ENCODE measurements at regions not wholly inside any gene's neighbourhood (a gene's known extent, or its start where the extent isn't known, plus 50 kb on each side); places are given as distances from the start of the nearest gene placed in this dataset.

GRCh38 chr2:81235601-81236000 is 931.0 kb upstream of the LRRTM1 start:
- ATAC-seq: no peak
- no peak overlapping the region for H3K4me3 ChIP-seq
- no peak for TF ChIP-seq POLR2A (IDR thresholded peaks at IDR 0.05)
- no peak for TF ChIP-seq CTCF (IDR thresholded peaks at IDR 0.05)
- H3K4me1 ChIP-seq: no peaks in the 10 kb centered on the region
- H3K27ac ChIP-seq: no peak overlapping the region
- no peak for DNase-seq
- no peaks in the 10 kb centered on the region for H3K27me3 ChIP-seq
- H3K9me3 ChIP-seq: no peaks in the 10 kb centered on the region
- no peaks in the 10 kb centered on the region for H3K36me3 ChIP-seq (replicated peaks in 1 of 2; ENCODE audit: insufficient read depth in 1 of 2, low read depth in 2 of 2)
- intact Hi-C loops (cut with DNase I): no loop called here
- 65 to 90% methylated on average over 1 of the region's 1 CpG for WGBS, 2 donors

- Histone ChIP-seq H3K27ac (no peak overlapping the region), H3K36me3 (replicated peaks in 1 of 2; ENCODE audit: insufficient read depth in 1 of 2, low read depth in 2 of 2) (no peaks in the 10 kb centered on the region), H3K4me3 (no peak overlapping the region), H3K9me3 (no peaks in the 10 kb centered on the region), H3K27me3 (no peaks in the 10 kb centered on the region), H3K4me1 (no peaks in the 10 kb centered on the region)
- intact Hi-C loops (cut with DNase I): no loop called here
- no peak for DNase-seq
- no peak for ATAC-seq
- TF ChIP-seq CTCF (IDR thresholded peaks at IDR 0.05): no peak
- no peak for TF ChIP-seq POLR2A (IDR thresholded peaks at IDR 0.05)
- WGBS, 2 donors: 44% methylated on average over 1 of the region's 1 CpG
Measured at GRCh38 chr2:81234711-81235110, 930.2 kb upstream of the LRRTM1 start.

GRCh38 chr2:81225756-81226155 is 921.2 kb upstream of the LRRTM1 start:
- H3K4me3 ChIP-seq: no peak overlapping the region
- no peaks in the 10 kb centered on the region for H3K4me1 ChIP-seq
- TF ChIP-seq POLR2A (IDR thresholded peaks at IDR 0.05) (no peak), CTCF (IDR thresholded peaks at IDR 0.05) (no peak)
- WGBS, 2 donors: 29 to 37% methylated on average over 4 of the region's 4 CpGs
- DNase-seq (no peak), ATAC-seq (no peak)
- no peaks in the 10 kb centered on the region for H3K36me3 ChIP-seq (replicated peaks in 1 of 2; ENCODE audit: insufficient read depth in 1 of 2, low read depth in 2 of 2)
- no peaks in the 10 kb centered on the region for H3K9me3 ChIP-seq
- intact Hi-C loops (cut with DNase I): no loop called here
- H3K27ac ChIP-seq: no peak overlapping the region
- no peaks in the 10 kb centered on the region for H3K27me3 ChIP-seq

GRCh38 chr2:81213598-81213997 is 909.0 kb upstream of the LRRTM1 start:
- Histone ChIP-seq H3K36me3 (replicated peaks in 1 of 2; ENCODE audit: insufficient read depth in 1 of 2, low read depth in 2 of 2) (no peaks in the 10 kb centered on the region), H3K27me3 (no peaks in the 10 kb centered on the region), H3K4me3 (no peak overlapping the region), H3K9me3 (no peaks in the 10 kb centered on the region), H3K4me1 (no peaks in the 10 kb centered on the region), H3K27ac (no peak overlapping the region)
- intact Hi-C loops (cut with DNase I): no loop called here
- DNase-seq (no peak), ATAC-seq (no peak)
- no peak for TF ChIP-seq CTCF (IDR thresholded peaks at IDR 0.05)
- no peak for TF ChIP-seq POLR2A (IDR thresholded peaks at IDR 0.05)
- WGBS, 2 donors: 45 to 58% methylated on average over 2 of the region's 2 CpGs

GRCh38 chr2:81206216-81206615 is 901.7 kb upstream of the LRRTM1 start:
- intact Hi-C loops (cut with DNase I): no loop called here
- no peak for DNase-seq

More at GRCh38 chr2:81206216-81206615, 901.7 kb upstream of the LRRTM1 start:
- Histone ChIP-seq H3K36me3 (replicated peaks in 1 of 2; ENCODE audit: insufficient read depth in 1 of 2, low read depth in 2 of 2) (no peaks in the 10 kb centered on the region), H3K27ac (no peak overlapping the region), H3K4me1 (no peaks in the 10 kb centered on the region), H3K4me3 (no peak overlapping the region), H3K27me3 (no peaks in the 10 kb centered on the region), H3K9me3 (no peaks in the 10 kb centered on the region)
- TF ChIP-seq CTCF (IDR thresholded peaks at IDR 0.05): no peak
- no peak for TF ChIP-seq POLR2A (IDR thresholded peaks at IDR 0.05)
- 38 to 51% methylated on average over 4 to 5 of the region's 5 CpGs for WGBS, 2 donors
- no peak for ATAC-seq

Data from body of pancreas (tissue), 4 donors.